Endothelial cell (in vitro differentiated cells): ENCODE measurements at regions not wholly inside any gene's neighbourhood (a gene's known extent, or its start where the extent isn't known, plus 50 kb on each side); places are given as distances from the start of the nearest gene placed in this dataset.

Experiments
- DNase-seq: peaks from one replicate; pipeline ENCODE4 v3.0.0; 2021; ENCODE audit warnings: low spot score
- H3K27ac Mint-ChIP-seq: one replicate; pipeline ENCODE4 v1.8.0; 2021; ENCODE audit warnings: mixed read lengths, inconsistent platforms; ENCODE audit not compliant: unreplicated experiment
- H3K27me3 Mint-ChIP-seq: one replicate; pipeline ENCODE4 v1.8.0; 2021; ENCODE audit warnings: mild to moderate bottlenecking, moderate library complexity, mixed read lengths, inconsistent platforms; ENCODE audit not compliant: unreplicated experiment
- H3K36me3 Mint-ChIP-seq: one replicate; pipeline ENCODE4 v1.8.0; 2021; ENCODE audit warnings: mild to moderate bottlenecking, low read depth, mixed read lengths, inconsistent platforms; ENCODE audit not compliant: unreplicated experiment
- H3K4me1 Mint-ChIP-seq: one replicate; pipeline ENCODE4 v1.8.0; 2021; ENCODE audit warnings: mild to moderate bottlenecking, mixed read lengths, inconsistent platforms; ENCODE audit not compliant: unreplicated experiment
- H3K4me3 Mint-ChIP-seq: one replicate; pipeline ENCODE4 v1.8.0; 2021; ENCODE audit warnings: mild to moderate bottlenecking, mixed read lengths, inconsistent platforms; ENCODE audit not compliant: unreplicated experiment
- H3K9me3 Mint-ChIP-seq: one replicate; pipeline ENCODE4 v1.8.0; 2021; ENCODE audit warnings: mixed read lengths, inconsistent platforms; ENCODE audit not compliant: unreplicated experiment
- CTCF ChIP-seq: fragments of 200-600 bp; sonication (generic); IDR thresholded peaks from one replicate; pipeline ENCODE4 v1.5.0; 2021; ENCODE audit warnings: antibody characterized with exemption; ENCODE audit not compliant: unreplicated experiment

- no peaks in the 10 kb centered on the region for H3K9me3 Mint-ChIP-seq
- H3K36me3 Mint-ChIP-seq: no peaks in the 10 kb centered on the region
- H3K27me3 Mint-ChIP-seq: no peaks in the 10 kb centered on the region
- no peak overlapping the region for H3K4me3 Mint-ChIP-seq
- H3K4me1 Mint-ChIP-seq: peaks cover 8% of the 10 kb centered on the region
- H3K27ac Mint-ChIP-seq: no peak overlapping the region
- no peak for TF ChIP-seq CTCF
- no peak for DNase-seq
Observed at GRCh38 chr12:70044167-70044566, 199.1 kb upstream of the CNOT2 start.

DNA sequence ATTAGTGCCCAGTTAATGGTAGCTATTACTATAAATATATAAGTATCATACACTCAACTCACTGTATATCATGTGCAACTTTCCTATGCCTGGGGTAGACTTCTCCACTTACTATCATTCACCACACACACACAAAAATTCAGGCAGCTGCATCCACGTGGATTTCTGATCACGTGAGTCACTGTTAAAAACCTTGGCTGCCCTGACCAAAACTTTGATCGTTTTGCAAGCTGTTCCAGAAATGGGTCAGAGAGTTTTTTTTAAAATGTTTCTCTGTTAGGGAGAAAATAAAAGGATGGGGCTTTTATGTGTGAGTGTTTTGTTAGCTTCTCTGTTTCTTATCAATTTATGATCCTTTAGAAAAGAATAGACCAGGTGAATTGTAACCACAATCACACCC lies 198.2 kb upstream of the CNOT2 start:
- Mint-ChIP-seq H3K4me3 (no peak overlapping the region), H3K4me1 (peaks cover 5% of the 10 kb centered on the region), H3K27ac (no peak overlapping the region), H3K27me3 (no peaks in the 10 kb centered on the region), H3K36me3 (no peaks in the 10 kb centered on the region), H3K9me3 (no peaks in the 10 kb centered on the region)
- no peak for DNase-seq
- TF ChIP-seq CTCF: no peak

- no peaks in the 10 kb centered on the region for H3K36me3 Mint-ChIP-seq
- H3K27me3 Mint-ChIP-seq: no peaks in the 10 kb centered on the region
- no peak for TF ChIP-seq CTCF
- no peak overlapping the region for H3K4me3 Mint-ChIP-seq
- peaks cover 8% of the 10 kb centered on the region for H3K4me1 Mint-ChIP-seq
- H3K9me3 Mint-ChIP-seq: no peaks in the 10 kb centered on the region
- no peak overlapping the region for H3K27ac Mint-ChIP-seq
- DNase-seq: no peak
Observed at GRCh38 chr12:70045514-70045913, 197.7 kb upstream of the CNOT2 start.

GRCh38 chr12:70048521-70049250 lies 194.5 kb upstream of the CNOT2 start:
- Mint-ChIP-seq H3K27me3 (peaks cover 1% of the 10 kb centered on the region), H3K36me3 (peaks cover 4% of the 10 kb centered on the region), H3K9me3 (no peaks in the 10 kb centered on the region), H3K4me3 (no peak overlapping the region), H3K4me1 (peaks cover 15% of the 10 kb centered on the region), H3K27ac (no peak overlapping the region)
- DNase-seq: no peak
- no peak for TF ChIP-seq CTCF

- Mint-ChIP-seq H3K27me3 (peaks cover 1% of the 10 kb centered on the region), H3K4me3 (no peak overlapping the region), H3K36me3 (peaks cover 5% of the 10 kb centered on the region), H3K9me3 (no peaks in the 10 kb centered on the region), H3K27ac (no peak overlapping the region), H3K4me1 (peaks cover 17% of the 10 kb centered on the region)
- DNase-seq: no peak
- no peak for TF ChIP-seq CTCF
Observed at GRCh38 chr12:70049596-70050360, 193.5 kb upstream of the CNOT2 start.
